ENCODE measurements at regions not wholly inside any gene's neighbourhood (a gene's known extent, or its start where the extent isn't known, plus 50 kb on each side); places are given as distances from the start of the nearest gene placed in this dataset.

- TF ChIP-seq, protein P1, sequence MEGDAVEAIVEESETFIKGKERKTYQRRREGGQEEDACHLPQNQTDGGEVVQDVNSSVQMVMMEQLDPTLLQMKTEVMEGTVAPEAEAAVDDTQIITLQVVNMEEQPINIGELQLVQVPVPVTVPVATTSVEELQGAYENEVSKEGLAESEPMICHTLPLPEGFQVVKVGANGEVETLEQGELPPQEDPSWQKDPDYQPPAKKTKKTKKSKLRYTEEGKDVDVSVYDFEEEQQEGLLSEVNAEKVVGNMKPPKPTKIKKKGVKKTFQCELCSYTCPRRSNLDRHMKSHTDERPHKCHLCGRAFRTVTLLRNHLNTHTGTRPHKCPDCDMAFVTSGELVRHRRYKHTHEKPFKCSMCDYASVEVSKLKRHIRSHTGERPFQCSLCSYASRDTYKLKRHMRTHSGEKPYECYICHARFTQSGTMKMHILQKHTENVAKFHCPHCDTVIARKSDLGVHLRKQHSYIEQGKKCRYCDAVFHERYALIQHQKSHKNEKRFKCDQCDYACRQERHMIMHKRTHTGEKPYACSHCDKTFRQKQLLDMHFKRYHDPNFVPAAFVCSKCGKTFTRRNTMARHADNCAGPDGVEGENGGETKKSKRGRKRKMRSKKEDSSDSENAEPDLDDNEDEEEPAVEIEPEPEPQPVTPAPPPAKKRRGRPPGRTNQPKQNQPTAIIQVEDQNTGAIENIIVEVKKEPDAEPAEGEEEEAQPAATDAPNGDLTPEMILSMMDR (IDR thresholded peaks at IDR 0.05; ENCODE audit: low read length) = no peak
- no peak for TF ChIP-seq EZH2 (IDR thresholded peaks at IDR 0.05; ENCODE audit: borderline replicate concordance, low read length)
These were observed 236.6 kb downstream of the GPD2 start for GRCh38 chr2:156672556-156673332.

Data from OCI-LY1 (cell line).